K562 (cell line): ENCODE measurements at regions not wholly inside any gene's neighbourhood (a gene's known extent, or its start where the extent isn't known, plus 50 kb on each side); places are given as distances from the start of the nearest gene placed in this dataset.

Source experiments
- ARID2 ChIP-seq: fragments of 450-650 bp; IDR thresholded peaks from 2 replicates; pipeline ENCODE4 v1.6.1; 2017; ENCODE audit warnings: antibody characterized with exemption, mild to moderate bottlenecking
- BCLAF1 ChIP-seq, 2 experiments: fragments of 450-650 bp in 1 of 2; IDR thresholded peaks; 2 replicates each; pipeline ENCODE4 v1.6.1; 2011 to 2017; ENCODE audit warnings: low read depth in 2 of 2, antibody characterized with exemption in 1 of 2, borderline replicate concordance in 1 of 2, low read length in 1 of 2, mild to moderate bottlenecking in 1 of 2, mixed read lengths in 1 of 2; ENCODE audit not compliant: control insufficient read depth in 1 of 2
- BRF1 ChIP-seq: IDR thresholded peaks from 3 replicates; pipeline ENCODE4 v1.6.1; 2011; ENCODE audit warnings: borderline replicate concordance, mild to moderate bottlenecking; ENCODE audit not compliant: insufficient read length; ENCODE audit errors: extremely low read depth
- CC2D1A ChIP-seq: fragments of 450-650 bp; IDR thresholded peaks from 2 replicates; pipeline ENCODE4 v1.6.1; 2017; ENCODE audit warnings: mild to moderate bottlenecking
- COPS2 ChIP-seq: fragments of 450-650 bp; conservative IDR thresholded peaks from 2 replicates; pipeline ENCODE4 v1.6.1; 2016; ENCODE audit warnings: mild to moderate bottlenecking, moderate library complexity
- CTBP1 ChIP-seq: fragments of 450-650 bp; IDR thresholded peaks from 2 replicates; pipeline ENCODE4 v1.6.1; 2016; ENCODE audit warnings: borderline replicate concordance
- GTF2F1 ChIP-seq: IDR thresholded peaks from 2 replicates; pipeline ENCODE4 v1.6.1; 2011; ENCODE audit warnings: low read depth, low read length, improper control_type of control experiment
- KLF16 ChIP-seq: IDR thresholded peaks from 2 replicates; pipeline ENCODE4 v1.6.1; 2016; ENCODE audit warnings: antibody characterized with exemption
- MLX ChIP-seq, 2 experiments: fragments of 450-650 bp in 1 of 2; sonication (generic) in 1 of 2; formaldehyde crosslinking; conservative IDR thresholded peaks; 2 replicates each; pipeline versions ENCODE4 v1.4.0 to v1.8.1; 2020 to 2022; ENCODE audit warnings: mild to moderate bottlenecking in 1 of 2, missing genetic modification reagents in 1 of 2
- ZBTB1 ChIP-seq: sonication (generic); formaldehyde crosslinking; IDR thresholded peaks from 2 replicates; pipeline ENCODE4 v1.8.1; 2023; ENCODE audit warnings: missing genetic modification reagents, low read depth, mild to moderate bottlenecking, borderline replicate concordance
- ZC3H4 ChIP-seq: sonication (generic); formaldehyde crosslinking; IDR thresholded peaks from 2 replicates; pipeline ENCODE4 v1.9.0; 2021; ENCODE audit warnings: missing genetic modification reagents, borderline replicate concordance
- ZNF23 ChIP-seq: fragments of 250-450 bp; sonication (Bioruptor Pico); IDR thresholded peaks from 2 replicates; pipeline ENCODE4 v1.4.0; 2020; ENCODE audit warnings: mild to moderate bottlenecking
- ZNF609 ChIP-seq: sonication (generic); formaldehyde crosslinking; IDR thresholded peaks from 2 replicates; pipeline ENCODE4 v1.8.1; 2023; ENCODE audit warnings: missing genetic modification reagents, mild to moderate bottlenecking, borderline replicate concordance
- ZNF717 ChIP-seq: fragments of 250-450 bp; sonication (Bioruptor Pico); IDR thresholded peaks from 2 replicates; pipeline ENCODE4 v1.5.0; 2021
- TF ChIP-seq, protein P1 (sequence below): fragments of 150-350 bp; IDR thresholded peaks from 2 replicates; pipeline ENCODE4 v1.6.1; 2014; ENCODE audit warnings: low read depth, mild to moderate bottlenecking, low read length, borderline replicate concordance

DNA sequence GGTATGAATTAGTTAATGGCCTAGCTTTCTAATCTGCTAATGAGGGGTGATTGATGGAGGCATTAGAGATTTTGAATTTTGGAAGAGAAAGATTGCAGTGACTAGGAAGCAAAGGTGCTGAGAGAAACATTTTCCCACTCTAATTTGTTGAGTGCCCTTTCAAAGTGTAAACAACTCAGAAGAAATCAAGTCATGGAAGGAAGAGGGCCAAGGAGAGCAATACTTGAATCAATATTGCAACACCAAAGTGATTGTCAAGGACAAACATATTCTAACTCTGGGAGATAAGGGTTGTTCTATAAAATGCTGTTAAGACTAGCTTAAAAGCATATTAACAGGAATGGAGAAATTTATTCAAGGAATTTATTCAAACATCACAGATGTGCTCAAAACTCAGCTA lies 182.7 kb upstream of the FERMT1 start (continued):
- TF ChIP-seq ZNF609 (CRISPR knock-in tag) (no peak), CTBP1 (no peak), GTF2F1 (no peak), ARID2 (no peak), MLX (CRISPR knock-in tag; conservative IDR thresholded peaks at IDR 0.05) (no peak), ZNF717 (no peak), CC2D1A (no peak), ZBTB1 (CRISPR knock-in tag) (no peak), KLF16 (no peak), BCLAF1 (IDR thresholded peaks at IDR 0.05; ENCODE audit: borderline replicate concordance in 1 of 2, control insufficient read depth in 1 of 2, low read depth in 2 of 2, low read length in 1 of 2) (no peak), BRF1 (no peak), ZC3H4 (no peak), COPS2 (no peak), ZNF23 (no peak)
- TF ChIP-seq, protein P1, sequence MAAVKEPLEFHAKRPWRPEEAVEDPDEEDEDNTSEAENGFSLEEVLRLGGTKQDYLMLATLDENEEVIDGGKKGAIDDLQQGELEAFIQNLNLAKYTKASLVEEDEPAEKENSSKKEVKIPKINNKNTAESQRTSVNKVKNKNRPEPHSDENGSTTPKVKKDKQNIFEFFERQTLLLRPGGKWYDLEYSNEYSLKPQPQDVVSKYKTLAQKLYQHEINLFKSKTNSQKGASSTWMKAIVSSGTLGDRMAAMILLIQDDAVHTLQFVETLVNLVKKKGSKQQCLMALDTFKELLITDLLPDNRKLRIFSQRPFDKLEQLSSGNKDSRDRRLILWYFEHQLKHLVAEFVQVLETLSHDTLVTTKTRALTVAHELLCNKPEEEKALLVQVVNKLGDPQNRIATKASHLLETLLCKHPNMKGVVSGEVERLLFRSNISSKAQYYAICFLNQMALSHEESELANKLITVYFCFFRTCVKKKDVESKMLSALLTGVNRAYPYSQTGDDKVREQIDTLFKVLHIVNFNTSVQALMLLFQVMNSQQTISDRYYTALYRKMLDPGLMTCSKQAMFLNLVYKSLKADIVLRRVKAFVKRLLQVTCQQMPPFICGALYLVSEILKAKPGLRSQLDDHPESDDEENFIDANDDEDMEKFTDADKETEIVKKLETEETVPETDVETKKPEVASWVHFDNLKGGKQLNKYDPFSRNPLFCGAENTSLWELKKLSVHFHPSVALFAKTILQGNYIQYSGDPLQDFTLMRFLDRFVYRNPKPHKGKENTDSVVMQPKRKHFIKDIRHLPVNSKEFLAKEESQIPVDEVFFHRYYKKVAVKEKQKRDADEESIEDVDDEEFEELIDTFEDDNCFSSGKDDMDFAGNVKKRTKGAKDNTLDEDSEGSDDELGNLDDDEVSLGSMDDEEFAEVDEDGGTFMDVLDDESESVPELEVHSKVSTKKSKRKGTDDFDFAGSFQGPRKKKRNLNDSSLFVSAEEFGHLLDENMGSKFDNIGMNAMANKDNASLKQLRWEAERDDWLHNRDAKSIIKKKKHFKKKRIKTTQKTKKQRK = no peak
